ENCODE measurements at regions not wholly inside any gene's neighbourhood (a gene's known extent, or its start where the extent isn't known, plus 50 kb on each side); places are given as distances from the start of the nearest gene placed in this dataset.

DNA sequence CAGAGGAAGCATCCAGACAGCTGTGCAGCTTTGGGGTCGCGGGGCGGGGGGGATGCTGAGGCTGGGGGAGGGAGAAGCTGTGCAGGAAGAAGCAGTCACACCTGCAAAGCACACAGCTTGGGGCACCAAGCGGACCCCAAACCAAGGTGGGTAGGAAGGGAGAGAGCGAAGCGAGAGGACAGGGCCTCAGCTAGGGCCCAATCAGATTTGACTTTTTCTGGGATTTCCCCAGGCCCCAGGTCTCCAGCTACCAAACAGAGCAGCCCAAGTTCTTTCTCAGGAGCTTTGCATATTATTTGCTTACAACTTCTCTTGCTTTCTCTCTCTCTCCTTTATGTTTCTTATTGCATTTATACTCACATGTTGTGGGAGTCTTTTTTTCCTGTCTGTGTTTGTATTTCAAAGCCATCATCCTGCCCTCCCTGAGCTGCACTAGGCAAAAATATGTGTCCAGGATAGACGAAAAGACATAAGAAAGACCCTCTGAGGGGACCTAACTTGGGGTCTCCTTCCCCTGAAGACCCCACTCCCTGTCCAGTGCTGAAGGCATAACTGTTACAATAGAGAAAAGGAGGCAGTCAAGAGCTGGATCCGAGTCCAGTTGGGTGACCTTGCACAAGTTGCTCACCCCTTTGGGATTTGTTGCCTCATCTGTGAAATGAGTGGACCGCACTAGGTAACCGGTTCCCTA lies 50.6 kb upstream of the SMNDC1 start:
- TF ChIP-seq GATA1 (IDR thresholded peaks at IDR 0.05; ENCODE audit: low read depth, low read length) (no peak), POLR2A (IDR thresholded peaks at IDR 0.05; ENCODE audit: low read length) (no peak)
- no peak for DNase-seq

DNA sequence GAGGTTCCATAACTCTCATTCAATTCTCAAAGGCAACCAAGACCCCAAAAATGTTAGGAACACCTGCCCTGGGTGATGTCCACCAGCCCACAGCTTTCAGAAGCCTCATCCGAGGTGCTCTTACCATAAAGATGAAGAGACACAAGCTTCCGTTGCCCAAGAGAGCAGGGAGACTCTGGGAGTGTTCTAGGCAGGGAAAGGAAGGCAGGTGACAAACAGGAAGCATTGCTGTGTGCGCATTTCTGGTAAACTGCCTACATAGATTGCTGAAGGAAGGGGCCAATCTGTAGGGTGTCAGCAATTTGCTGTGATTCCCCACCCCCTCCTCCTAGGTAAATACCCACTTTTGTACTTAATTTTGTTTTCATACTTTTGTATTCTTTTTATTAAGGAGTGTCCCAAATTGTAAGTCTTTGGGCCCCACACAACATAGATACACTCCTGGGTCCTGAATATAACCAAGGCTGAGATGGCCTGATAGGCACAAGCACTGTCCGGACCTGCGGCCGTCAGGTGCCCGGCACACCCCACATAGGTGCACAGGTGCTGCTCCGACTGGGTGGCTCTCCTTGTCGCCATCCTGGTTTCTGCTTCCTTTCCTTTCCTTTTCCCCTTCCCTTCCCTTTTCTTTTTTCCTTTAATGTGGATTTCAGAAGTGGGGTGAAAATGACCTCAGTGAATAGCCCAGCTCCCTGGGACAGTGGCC lies 51.4 kb upstream of the SMNDC1 start:
- DNase-seq = no peak
- TF ChIP-seq GATA1 (IDR thresholded peaks at IDR 0.05; ENCODE audit: low read depth, low read length) = no peak
- no peak for TF ChIP-seq POLR2A (IDR thresholded peaks at IDR 0.05; ENCODE audit: low read length)

DNA sequence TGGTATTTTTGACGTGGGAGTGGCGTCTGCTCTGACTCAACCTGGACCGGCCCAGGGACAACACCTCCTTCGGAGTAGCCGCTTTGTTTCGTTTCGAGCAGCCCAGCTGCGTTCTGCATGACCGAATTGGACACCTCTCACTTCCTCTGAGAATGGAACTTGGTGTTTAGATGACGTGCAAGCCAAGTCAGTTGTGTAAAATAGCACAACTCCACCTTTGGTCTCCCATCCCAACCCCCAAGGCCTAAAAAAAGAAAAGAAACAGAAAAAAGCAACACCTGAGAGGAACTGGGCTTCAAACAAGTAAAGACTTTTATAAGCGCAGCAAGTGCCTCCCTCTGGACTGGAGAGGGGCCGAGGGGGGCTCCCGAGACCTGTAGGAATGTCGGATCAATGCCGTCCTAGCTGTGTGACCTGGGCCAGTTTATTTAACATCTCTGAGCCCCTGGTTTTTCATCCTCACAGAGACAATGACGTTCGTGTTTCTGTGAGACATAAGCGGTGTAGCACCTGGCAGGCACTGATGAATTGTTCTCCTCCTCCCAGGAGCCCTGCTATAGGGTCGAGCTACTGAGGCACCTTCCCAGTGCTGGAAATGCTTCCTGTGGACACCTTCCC lies 52.0 kb upstream of the SMNDC1 start:
- no peak for DNase-seq

DNA sequence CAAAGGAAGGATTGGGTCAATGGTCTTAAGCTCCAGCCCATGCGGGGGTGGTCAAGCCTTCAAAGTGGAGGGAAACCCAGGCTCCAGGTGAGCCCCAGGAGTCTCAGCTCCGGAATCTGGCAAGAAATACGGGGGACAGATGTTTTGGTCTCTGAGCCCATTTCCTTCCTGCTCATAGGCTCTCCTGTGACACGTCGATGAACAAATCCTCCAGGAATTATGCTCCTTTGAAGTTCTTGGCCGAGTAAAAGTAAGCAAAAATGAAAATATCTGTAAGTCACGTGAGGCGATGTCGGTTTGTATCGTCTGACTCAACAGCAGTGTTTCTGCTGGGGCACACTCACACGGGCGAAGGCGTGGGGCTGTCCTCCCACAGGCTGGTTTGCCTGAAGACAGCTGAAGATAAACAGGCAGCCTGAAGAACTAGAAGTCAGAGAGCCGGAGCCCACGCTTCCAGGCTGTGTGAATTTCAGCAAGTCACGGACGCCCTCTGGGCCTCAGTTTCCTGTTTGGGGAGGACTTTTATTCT lies 52.6 kb upstream of the SMNDC1 start:
- TF ChIP-seq POLR2A (IDR thresholded peaks at IDR 0.05; ENCODE audit: low read length) (no peak), GATA1 (IDR thresholded peaks at IDR 0.05; ENCODE audit: low read depth, low read length) (no peak)
- no peak for DNase-seq

More for the DNA sequence above, 52.0 kb upstream of the SMNDC1 start:
- no peak for TF ChIP-seq GATA1 (IDR thresholded peaks at IDR 0.05; ENCODE audit: low read depth, low read length)
- no peak for TF ChIP-seq POLR2A (IDR thresholded peaks at IDR 0.05; ENCODE audit: low read length)

DNA sequence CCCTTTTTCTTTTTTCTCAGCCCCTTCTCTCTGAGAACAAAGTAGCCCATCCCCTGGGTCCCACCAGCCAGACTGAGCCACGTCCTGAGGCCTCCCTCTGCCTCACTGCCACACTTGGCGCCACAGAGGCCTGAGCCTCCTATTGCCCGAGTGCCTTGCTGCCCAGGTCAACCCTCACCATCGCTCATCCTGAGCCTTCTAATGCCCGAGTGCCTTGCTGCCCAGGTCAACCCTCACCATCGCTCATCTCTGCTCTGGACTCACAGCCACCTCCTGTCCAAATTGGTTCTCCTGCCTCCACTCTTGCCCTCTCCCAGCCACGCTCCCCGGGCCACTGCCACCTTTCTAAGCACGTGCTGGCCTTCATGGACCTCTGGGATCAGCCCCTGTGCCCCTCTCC lies 53.2 kb upstream of the SMNDC1 start:
- DNase-seq = no peak
- TF ChIP-seq GATA1 (IDR thresholded peaks at IDR 0.05; ENCODE audit: low read depth, low read length) (no peak), POLR2A (IDR thresholded peaks at IDR 0.05; ENCODE audit: low read length) (no peak)

DNA sequence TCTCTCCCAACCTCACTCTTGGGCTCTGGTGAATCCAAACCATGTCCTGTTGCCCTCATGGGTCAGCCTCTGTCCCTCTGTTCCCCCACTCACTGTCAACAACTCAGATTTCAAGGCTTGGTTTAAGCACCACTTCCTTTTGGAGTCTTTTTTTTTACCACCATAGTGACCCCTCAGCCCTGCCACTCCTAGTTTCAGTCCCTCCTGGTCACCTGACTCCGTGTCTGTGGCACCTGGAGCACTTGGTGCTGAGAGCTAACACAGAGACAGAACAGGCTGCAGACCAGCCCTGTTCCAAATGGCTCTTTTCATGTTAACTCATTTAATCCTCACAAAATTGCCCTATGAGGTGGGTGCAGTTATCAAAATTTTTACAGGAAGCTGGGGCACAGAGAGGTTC lies 53.6 kb upstream of the SMNDC1 start:
- TF ChIP-seq GATA1 (IDR thresholded peaks at IDR 0.05; ENCODE audit: low read depth, low read length) (no peak), POLR2A (IDR thresholded peaks at IDR 0.05; ENCODE audit: low read length) (no peak)

DNA sequence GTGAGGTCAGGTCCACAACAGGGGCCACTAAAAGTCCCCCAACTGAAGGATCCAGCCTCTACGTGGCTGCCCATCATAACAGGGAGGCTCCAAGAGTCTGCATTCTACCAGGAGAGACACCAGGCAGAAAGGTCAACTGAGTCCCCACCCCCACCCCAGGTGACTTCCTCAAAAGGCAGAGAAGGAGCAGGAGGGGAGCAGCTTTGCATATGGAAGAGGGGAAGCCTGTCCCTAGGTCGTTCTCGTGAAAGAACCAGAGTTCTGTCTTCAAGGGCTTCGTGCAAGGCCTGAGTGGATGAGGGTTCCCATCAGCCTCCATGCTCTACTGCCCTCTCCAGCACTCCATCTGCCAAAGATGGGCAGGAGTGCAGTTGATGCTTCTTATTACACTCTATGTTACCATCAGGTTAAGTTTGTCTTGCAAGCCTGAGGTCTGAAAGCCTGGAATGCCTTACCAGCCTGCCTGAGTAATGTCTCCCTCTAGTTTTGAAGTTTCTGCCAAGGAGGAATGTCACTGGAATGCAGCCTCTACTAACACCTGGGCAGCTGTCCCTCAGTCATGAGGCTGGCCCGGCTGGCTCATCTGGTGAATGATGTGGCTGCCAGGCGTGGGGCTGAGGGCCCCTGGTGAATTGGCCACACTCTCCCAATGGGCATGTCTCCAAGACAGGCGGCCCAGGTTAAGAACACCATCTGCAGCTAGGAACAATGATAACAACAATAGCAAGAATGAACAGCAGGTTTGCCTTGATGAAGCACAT lies 54.3 kb upstream of the SMNDC1 start:
- no peak for TF ChIP-seq GATA1 (IDR thresholded peaks at IDR 0.05; ENCODE audit: low read depth, low read length)
- no peak for TF ChIP-seq POLR2A (IDR thresholded peaks at IDR 0.05; ENCODE audit: low read length)
- DNase-seq = no peak

More for the DNA sequence above, 53.6 kb upstream of the SMNDC1 start:
- no peak for DNase-seq

DNA sequence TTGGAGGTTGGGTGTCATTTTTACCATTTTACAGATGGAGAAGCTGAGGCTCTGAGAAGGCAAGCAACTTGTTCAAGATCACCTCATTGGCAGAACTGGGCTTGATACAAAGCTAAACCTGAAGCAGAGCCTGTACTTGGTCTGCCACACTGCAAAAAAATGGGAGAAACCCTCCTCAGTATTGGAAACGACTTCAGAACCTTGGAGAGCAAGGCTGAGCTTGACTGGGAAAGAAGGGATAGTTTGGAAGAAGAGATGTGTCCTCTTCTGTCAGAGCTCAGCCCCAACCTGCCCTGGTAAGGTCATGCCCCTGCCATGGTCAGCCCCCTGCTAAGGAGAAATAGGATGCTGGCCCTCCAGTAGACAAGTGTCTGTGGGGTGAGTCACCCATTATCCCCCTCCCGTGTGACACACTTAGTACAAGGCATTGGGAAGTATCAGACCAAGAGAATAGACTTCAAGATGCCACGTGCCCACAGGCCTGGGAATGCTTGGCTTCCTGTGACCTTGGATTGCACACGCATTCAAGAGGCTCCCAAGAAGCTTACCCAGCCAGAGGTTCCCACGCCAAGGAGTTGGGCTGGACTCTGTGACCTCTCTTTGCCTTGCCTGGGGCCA lies 56.2 kb upstream of the SMNDC1 start:
- no peak for DNase-seq
- TF ChIP-seq GATA1 (IDR thresholded peaks at IDR 0.05; ENCODE audit: low read depth, low read length) (no peak), POLR2A (IDR thresholded peaks at IDR 0.05; ENCODE audit: low read length) (no peak)

DNA sequence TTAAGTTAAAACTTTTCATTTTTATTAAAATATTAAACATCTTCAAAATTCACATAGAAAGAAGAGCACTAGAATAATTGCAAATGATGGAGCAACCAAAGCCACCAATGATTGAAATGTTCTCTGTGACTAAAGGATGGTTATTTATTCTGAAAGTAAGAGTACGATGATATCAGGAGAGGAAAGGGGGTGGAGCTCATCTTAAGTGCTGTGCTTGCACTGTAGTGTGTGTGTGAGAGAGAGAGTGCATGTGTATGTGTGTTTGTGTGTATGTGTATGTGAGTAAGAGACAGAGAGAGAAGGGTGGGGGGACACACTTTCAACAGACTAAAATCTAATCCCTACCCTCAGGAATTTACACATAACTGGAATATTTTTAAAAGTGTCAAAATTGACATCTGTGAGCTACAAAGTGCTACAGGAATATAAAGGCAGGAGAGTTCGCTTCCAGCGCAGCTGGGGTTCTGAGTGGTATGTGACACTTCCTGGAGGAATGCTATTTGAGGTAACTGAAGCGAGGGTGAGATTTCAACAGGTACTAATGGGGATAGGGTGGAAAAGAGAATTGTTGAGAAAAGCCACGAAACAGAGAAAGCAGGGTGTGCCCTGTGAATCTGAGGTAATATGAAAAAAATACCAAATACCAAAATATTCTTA lies 57.2 kb upstream of the SMNDC1 start:
- TF ChIP-seq POLR2A (IDR thresholded peaks at IDR 0.05; ENCODE audit: low read length) (no peak), GATA1 (IDR thresholded peaks at IDR 0.05; ENCODE audit: low read depth, low read length) (no peak)
- DNase-seq = no peak

DNA sequence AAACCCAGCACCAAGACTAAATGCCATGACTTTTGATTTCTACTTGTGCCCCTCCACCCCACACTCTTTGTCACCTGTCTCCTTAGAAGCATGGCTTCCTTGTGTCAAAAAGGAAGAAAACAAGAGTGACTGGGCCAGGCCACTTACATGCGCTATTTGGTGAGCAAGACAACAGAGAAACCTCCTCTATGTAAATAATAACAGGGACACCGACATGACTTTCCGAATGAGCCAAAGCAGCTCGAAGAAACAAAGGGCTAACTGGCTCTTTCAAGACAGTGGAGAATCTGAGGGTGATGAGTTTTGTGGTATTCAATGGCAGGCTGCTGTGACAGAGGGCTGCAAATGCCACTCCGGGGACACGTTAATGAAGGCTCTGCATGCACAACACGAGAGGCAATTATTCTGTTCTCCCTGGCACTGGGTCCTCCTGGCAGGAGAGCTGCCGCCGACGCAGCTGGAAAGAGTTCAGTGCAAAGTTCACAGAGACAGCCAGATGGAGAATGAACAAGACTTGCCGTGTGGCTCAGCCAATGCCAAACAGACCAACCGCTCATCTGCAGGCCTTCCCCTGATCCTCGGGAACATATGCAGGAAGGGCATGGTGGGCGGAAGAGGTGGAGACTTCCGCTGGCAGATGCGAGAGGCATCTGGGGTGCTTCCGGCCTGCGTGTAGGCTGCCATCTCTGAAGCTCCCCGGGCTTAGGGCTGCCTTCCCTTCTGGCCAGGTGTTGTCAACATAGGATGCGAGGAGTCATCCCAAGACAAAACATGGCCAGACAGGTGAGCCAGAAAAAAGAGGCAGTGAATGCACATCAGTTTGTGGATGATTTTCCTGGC lies 59.1 kb upstream of the SMNDC1 start:
- no peak for DNase-seq
- TF ChIP-seq POLR2A (IDR thresholded peaks at IDR 0.05; ENCODE audit: low read length) (no peak), GATA1 (IDR thresholded peaks at IDR 0.05; ENCODE audit: low read depth, low read length) (no peak)

DNA sequence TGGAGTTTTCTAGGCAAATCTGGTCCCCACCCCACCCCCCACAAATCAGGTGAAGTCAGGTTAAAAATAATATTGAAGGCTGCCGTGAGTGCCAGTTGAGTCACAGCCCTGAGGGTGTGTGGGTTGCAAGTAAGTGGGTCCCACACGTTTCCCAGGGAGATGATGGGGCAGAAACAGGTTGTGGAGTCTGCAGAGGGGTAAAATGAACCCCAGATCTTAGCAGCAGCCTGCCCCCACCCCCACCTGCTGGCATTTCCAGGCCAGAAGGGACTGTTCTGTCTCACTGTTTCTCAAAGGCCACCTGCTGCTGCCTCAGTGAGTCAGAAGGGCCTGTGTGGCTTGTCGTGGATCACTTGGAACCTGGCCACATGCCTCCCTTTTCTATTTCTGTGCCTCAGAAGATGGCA lies 59.8 kb upstream of the SMNDC1 start:
- TF ChIP-seq POLR2A (IDR thresholded peaks at IDR 0.05; ENCODE audit: low read length) (no peak), GATA1 (IDR thresholded peaks at IDR 0.05; ENCODE audit: low read depth, low read length) (no peak)
- no peak for DNase-seq

Data from erythroblast (primary cell).